ENCODE measurements at regions not wholly inside any gene's neighbourhood (a gene's known extent, or its start where the extent isn't known, plus 50 kb on each side); places are given as distances from the start of the nearest gene placed in this dataset.

DNA sequence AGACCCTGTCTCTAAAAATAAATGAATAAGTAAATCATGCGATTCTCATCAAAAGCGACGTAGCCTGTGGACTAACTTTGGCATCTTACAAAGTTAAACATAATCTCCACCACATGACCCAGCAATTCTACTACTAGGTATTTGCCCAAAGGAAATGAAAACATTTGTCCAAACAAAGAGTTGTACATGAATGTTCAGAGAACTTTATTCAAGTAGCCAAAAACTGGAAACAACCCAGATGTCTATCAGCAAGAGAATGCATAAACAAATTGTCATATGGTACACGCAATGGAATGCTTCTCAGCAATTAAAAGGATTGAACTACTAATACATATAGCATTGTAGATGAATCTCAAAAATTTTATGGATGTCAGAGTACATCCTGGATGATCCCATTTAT lies 82.6 kb downstream of the ADRB2 start:
- TF ChIP-seq POLR2A (IDR thresholded peaks at IDR 0.05) (no peak), POLR2AphosphoS5 (IDR thresholded peaks at IDR 0.05) (no peak)
